Glutamatergic neuron (in vitro differentiated cells): ENCODE measurements at regions not wholly inside any gene's neighbourhood (a gene's known extent, or its start where the extent isn't known, plus 50 kb on each side); places are given as distances from the start of the nearest gene placed in this dataset.

Experiments
- DNase-seq: peaks from one replicate; pipeline ENCODE4 v3.0.0; 2022
- H3K27ac Mint-ChIP-seq: one replicate; pipeline ENCODE4 v1.8.0; 2020; ENCODE audit warnings: mild to moderate bottlenecking, mixed read lengths, inconsistent platforms; ENCODE audit not compliant: unreplicated experiment
- H3K27me3 Mint-ChIP-seq: one replicate; pipeline ENCODE4 v1.8.0; 2020; ENCODE audit warnings: mild to moderate bottlenecking, moderate library complexity, mixed read lengths, inconsistent platforms; ENCODE audit not compliant: unreplicated experiment
- H3K36me3 Mint-ChIP-seq: one replicate; pipeline ENCODE4 v1.8.0; 2020; ENCODE audit warnings: mild to moderate bottlenecking, mixed read lengths, inconsistent platforms; ENCODE audit not compliant: unreplicated experiment
- H3K4me1 Mint-ChIP-seq: one replicate; pipeline ENCODE4 v1.8.0; 2020; ENCODE audit warnings: mild to moderate bottlenecking, low read depth, mixed read lengths, inconsistent platforms; ENCODE audit not compliant: unreplicated experiment
- H3K4me3 Mint-ChIP-seq: one replicate; pipeline ENCODE4 v1.8.0; 2020; ENCODE audit warnings: mild to moderate bottlenecking, mixed read lengths, inconsistent platforms; ENCODE audit not compliant: unreplicated experiment
- H3K9me3 Mint-ChIP-seq: one replicate; pipeline ENCODE4 v1.8.0; 2020; ENCODE audit warnings: mild to moderate bottlenecking, moderate library complexity, mixed read lengths, inconsistent platforms; ENCODE audit not compliant: unreplicated experiment
- TF ChIP-seq, protein P1 (sequence below): fragments of 200-600 bp; sonication (generic); IDR thresholded peaks from one replicate; pipeline ENCODE4 v1.5.0; 2021; ENCODE audit not compliant: partially characterized antibody, unreplicated experiment

DNA sequence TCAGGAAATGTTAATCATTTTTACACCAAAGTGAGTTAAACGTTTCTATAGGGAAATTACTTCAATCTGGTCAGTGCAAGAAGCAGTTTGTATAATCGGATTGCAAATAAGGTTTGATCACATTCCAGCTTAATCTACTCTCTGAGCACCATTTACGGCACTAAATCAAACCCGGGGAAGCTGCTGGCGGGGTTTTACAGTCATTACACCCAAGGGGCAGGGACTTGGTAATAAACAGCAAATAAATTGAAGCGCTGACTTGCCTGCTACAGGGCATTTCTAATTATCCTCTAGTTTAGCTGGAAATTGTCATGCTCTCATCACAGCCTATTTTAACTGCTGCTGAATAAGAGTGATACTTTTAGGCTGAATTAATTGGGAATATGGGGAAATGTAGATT, 152.1 kb upstream of the SOX21 start:
- peaks cover 3% of the 10 kb centered on the region for H3K4me1 Mint-ChIP-seq
- TF ChIP-seq, protein P1, sequence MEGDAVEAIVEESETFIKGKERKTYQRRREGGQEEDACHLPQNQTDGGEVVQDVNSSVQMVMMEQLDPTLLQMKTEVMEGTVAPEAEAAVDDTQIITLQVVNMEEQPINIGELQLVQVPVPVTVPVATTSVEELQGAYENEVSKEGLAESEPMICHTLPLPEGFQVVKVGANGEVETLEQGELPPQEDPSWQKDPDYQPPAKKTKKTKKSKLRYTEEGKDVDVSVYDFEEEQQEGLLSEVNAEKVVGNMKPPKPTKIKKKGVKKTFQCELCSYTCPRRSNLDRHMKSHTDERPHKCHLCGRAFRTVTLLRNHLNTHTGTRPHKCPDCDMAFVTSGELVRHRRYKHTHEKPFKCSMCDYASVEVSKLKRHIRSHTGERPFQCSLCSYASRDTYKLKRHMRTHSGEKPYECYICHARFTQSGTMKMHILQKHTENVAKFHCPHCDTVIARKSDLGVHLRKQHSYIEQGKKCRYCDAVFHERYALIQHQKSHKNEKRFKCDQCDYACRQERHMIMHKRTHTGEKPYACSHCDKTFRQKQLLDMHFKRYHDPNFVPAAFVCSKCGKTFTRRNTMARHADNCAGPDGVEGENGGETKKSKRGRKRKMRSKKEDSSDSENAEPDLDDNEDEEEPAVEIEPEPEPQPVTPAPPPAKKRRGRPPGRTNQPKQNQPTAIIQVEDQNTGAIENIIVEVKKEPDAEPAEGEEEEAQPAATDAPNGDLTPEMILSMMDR = no peak
- no peak for DNase-seq
- H3K36me3 Mint-ChIP-seq = no peaks in the 10 kb centered on the region
- no peak overlapping the region for H3K27ac Mint-ChIP-seq
- H3K4me3 Mint-ChIP-seq = no peak overlapping the region
- H3K9me3 Mint-ChIP-seq = peaks cover 2% of the 10 kb centered on the region
- no peaks in the 10 kb centered on the region for H3K27me3 Mint-ChIP-seq

DNA sequence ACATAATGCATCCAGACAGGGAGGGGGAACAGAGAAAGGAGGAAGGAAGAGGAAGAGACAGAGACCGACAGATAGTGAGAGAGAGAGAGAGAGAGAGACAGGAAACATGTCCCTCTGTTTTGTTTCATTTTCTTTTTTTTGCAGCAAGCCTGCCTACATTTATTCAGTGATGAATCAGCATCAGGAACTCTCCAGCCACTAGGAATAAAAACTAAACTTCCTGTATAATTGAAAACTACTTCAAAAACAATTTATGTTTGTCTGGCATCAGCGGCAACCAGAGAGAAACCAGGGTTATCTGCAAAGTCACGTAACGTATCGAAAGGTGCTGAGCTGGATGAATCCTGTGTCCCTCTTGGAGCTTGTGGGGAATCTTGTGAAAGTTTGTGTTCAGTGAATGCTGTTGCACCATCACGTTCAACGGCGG, 148.6 kb upstream of the SOX21 start:
- TF ChIP-seq, protein P1 = no peak
- Mint-ChIP-seq H3K4me3 (no peak overlapping the region), H3K27ac (no peak overlapping the region), H3K4me1 (peaks cover 3% of the 10 kb centered on the region), H3K27me3 (no peaks in the 10 kb centered on the region), H3K36me3 (no peaks in the 10 kb centered on the region), H3K9me3 (peaks cover 3% of the 10 kb centered on the region)
- DNase-seq = no peak

DNA sequence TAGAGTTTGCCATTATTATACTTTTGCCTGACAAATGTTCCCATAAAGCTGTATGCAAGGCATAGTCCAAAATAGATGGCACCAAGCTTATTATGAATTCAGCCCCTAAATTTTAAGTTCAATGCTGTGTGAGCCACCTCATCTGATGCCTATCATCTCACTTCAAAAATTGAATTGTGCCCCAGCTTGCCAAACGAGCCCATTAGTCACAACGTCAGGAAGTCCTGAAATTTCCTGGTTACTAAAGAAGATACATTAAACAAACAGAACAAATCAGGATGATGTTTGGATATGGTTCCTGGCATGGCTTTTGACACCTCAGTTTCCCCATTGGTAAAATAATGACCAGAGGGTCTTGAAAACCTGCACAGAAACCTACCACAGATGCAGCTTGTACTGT, 147.5 kb upstream of the SOX21 start:
- H3K27ac Mint-ChIP-seq = no peak overlapping the region
- TF ChIP-seq, protein P1 = no peak
- DNase-seq = no peak
- no peak overlapping the region for H3K4me3 Mint-ChIP-seq
- H3K9me3 Mint-ChIP-seq = peaks cover 3% of the 10 kb centered on the region
- no peaks in the 10 kb centered on the region for H3K36me3 Mint-ChIP-seq
- peaks cover 1% of the 10 kb centered on the region for H3K4me1 Mint-ChIP-seq
- H3K27me3 Mint-ChIP-seq = no peaks in the 10 kb centered on the region

DNA sequence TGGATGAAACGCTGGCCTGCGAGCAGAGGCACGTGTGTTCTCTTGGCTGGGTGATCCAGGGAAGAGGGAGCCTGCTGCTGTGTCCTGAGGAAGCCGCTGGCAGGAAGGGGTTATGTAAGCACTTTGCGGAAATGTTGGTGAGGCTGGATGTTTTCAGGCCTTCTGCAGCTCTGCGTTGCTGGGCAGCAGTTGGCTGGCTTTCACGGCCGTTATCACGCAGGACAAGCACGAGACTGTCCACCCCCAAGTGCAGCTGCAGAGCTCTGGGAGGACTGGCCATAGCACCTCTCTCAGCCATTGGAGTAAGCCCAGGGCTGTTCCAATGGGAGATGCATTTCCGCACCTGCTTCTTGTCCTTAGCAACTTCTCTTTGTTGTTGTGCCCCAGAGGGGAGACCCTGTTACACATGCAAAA, 146.9 kb upstream of the SOX21 start:
- no peak overlapping the region for H3K4me3 Mint-ChIP-seq
- TF ChIP-seq, protein P1 = no peak
- DNase-seq = no peak
- peaks cover 3% of the 10 kb centered on the region for H3K9me3 Mint-ChIP-seq
- H3K27ac Mint-ChIP-seq = no peak overlapping the region
- H3K36me3 Mint-ChIP-seq = no peaks in the 10 kb centered on the region
- no peaks in the 10 kb centered on the region for H3K27me3 Mint-ChIP-seq
- no peaks in the 10 kb centered on the region for H3K4me1 Mint-ChIP-seq

DNA sequence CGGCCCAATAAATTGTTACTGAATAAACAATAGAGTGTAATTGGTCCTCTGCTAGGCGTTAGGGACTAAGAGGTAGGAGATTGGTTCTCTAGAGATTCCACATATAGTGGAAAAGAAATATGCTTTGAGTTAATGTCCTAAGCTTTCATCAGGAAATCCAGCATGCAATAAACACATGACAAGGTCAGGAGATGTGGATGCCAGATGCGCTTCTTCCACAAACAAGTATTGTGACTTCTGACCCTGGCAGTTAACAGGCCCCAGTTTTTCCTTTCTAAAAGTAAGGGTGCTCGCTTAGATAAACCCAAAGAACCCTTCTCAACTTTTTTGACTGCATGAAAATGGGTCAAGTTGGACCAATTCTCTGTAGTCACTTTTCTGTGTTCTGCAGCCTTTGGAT, 146.5 kb upstream of the SOX21 start:
- Mint-ChIP-seq H3K4me1 (no peaks in the 10 kb centered on the region), H3K36me3 (no peaks in the 10 kb centered on the region), H3K27me3 (no peaks in the 10 kb centered on the region), H3K4me3 (no peak overlapping the region), H3K27ac (no peak overlapping the region), H3K9me3 (peaks cover 3% of the 10 kb centered on the region)
- DNase-seq = no peak
- TF ChIP-seq, protein P1 = no peak
